Peyer's patch (tissue), 4 donors: ENCODE measurements at regions not wholly inside any gene's neighbourhood (a gene's known extent, or its start where the extent isn't known, plus 50 kb on each side); places are given as distances from the start of the nearest gene placed in this dataset.

Source experiments
- POLR2A ChIP-seq, 2 donors: fragments of 450-650 bp; IDR thresholded peaks; one replicate each; pipeline ENCODE4 v1.5.1; 2017; ENCODE audit warnings: antibody characterized with exemption in 2 of 2, mild to moderate bottlenecking in 2 of 2, moderate library complexity in 2 of 2
- TF ChIP-seq, protein P1 (sequence below), 6 experiments: fragments of 450-650 bp in 4 of 6; fragments of 200-600 bp in 2 of 6; sonication (generic) in 1 of 6; IDR thresholded peaks; one replicate each; pipeline ENCODE4 v1.5.1; 2017 to 2019; ENCODE audit warnings: antibody characterized with exemption in 6 of 6, mild to moderate bottlenecking in 3 of 6, moderate library complexity in 1 of 6

DNA sequence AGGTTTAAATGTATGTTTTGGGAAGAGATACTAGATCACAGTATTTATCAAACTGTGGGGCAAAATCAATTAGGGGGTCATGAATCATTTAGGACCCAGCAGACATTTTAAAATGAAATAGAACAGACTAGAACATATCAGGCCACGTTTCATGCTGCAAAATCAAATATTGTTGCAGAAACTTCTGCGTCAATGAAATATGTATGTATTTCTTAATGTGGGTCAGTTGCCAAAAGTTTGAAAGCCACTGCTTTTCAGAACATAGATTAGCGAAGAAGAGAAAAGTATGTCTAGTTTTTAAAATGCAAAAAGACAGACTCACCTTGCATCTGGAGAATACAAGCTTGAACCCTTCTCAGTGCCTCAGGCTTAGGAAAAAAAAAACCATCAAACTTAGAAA is 102.7 kb upstream of the BMPER start:
- TF ChIP-seq, protein P1, sequence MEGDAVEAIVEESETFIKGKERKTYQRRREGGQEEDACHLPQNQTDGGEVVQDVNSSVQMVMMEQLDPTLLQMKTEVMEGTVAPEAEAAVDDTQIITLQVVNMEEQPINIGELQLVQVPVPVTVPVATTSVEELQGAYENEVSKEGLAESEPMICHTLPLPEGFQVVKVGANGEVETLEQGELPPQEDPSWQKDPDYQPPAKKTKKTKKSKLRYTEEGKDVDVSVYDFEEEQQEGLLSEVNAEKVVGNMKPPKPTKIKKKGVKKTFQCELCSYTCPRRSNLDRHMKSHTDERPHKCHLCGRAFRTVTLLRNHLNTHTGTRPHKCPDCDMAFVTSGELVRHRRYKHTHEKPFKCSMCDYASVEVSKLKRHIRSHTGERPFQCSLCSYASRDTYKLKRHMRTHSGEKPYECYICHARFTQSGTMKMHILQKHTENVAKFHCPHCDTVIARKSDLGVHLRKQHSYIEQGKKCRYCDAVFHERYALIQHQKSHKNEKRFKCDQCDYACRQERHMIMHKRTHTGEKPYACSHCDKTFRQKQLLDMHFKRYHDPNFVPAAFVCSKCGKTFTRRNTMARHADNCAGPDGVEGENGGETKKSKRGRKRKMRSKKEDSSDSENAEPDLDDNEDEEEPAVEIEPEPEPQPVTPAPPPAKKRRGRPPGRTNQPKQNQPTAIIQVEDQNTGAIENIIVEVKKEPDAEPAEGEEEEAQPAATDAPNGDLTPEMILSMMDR (IDR thresholded peaks at IDR 0.05) = no peak
- no peak for TF ChIP-seq POLR2A (IDR thresholded peaks at IDR 0.05)
